ENCODE measurements at regions not wholly inside any gene's neighbourhood (a gene's known extent, or its start where the extent isn't known, plus 50 kb on each side); places are given as distances from the start of the nearest gene placed in this dataset.

- H3K27ac ChIP-seq, result no peak overlapping the region
- TF ChIP-seq CTCF (conservative IDR thresholded peaks at IDR 0.05), result no peak
Observed at GRCh38 chr7:115387137-115387536, 465.2 kb downstream of the MDFIC start.

- TF ChIP-seq CTCF (conservative IDR thresholded peaks at IDR 0.05), result no peak
- H3K27ac ChIP-seq, result no peak overlapping the region
Observed at GRCh38 chr7:115379321-115379720, 457.4 kb downstream of the MDFIC start.

GRCh38 chr7:115368998-115369397 lies 447.1 kb downstream of the MDFIC start:
- H3K27ac ChIP-seq, result no peak overlapping the region
- no peak for TF ChIP-seq CTCF (conservative IDR thresholded peaks at IDR 0.05)

DNA sequence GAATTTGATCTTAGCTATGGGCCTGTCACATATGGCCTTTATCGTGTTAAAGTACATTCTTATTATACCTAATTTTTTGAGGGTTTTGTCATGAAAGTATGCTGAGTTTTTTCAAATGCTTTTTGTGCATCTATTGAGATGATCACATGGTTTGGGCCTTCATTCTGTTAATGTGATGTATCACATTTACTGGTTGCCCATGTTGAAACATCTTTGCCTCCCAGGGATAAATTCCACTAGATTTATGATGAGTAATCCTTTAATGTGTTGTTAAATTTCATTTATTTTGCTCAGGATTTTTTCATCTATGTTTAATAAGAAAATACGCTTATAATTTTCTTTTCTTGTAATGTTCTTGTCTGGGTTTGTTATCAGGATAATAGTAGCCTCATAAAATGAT lies 442.0 kb downstream of the MDFIC start:
- no peak for TF ChIP-seq CTCF (conservative IDR thresholded peaks at IDR 0.05)

GRCh38 chr7:115359955-115360354 lies 438.1 kb downstream of the MDFIC start:
- H3K27ac ChIP-seq, result no peak overlapping the region
- no peak for TF ChIP-seq CTCF (conservative IDR thresholded peaks at IDR 0.05)

More for the DNA sequence above, 442.0 kb downstream of the MDFIC start:
- H3K27ac ChIP-seq, result no peak overlapping the region

GRCh38 chr7:115359119-115359518 lies 437.2 kb downstream of the MDFIC start:
- no peak for TF ChIP-seq CTCF (conservative IDR thresholded peaks at IDR 0.05)
- H3K27ac ChIP-seq, result no peak overlapping the region

DNA sequence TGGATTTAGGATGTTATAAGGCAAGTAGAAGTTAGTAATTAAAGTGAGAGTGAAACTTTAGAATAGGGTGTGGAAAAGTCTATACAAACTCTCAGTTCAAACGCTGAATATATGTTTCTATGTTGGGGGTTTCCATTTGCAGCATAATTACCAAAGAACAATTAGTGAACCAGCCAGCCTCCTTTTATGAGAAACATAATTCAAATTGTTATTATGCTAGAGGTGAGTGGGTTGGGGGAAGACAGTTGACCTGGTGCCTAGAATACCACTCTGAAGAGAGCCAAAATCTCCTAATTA lies 435.8 kb downstream of the MDFIC start:
- no peak overlapping the region for H3K27ac ChIP-seq
- TF ChIP-seq CTCF (conservative IDR thresholded peaks at IDR 0.05), result no peak

Data from VCaP (cell line).